HG03354 (cell line): ENCODE measurements at regions not wholly inside any gene's neighbourhood (a gene's known extent, or its start where the extent isn't known, plus 50 kb on each side); places are given as distances from the start of the nearest gene placed in this dataset.
"Not testable (repeated sequence)": the region's sequence is repeated elsewhere in the genome, so short reads cannot be mapped to it uniquely, and the experiment has no call there.

Experiments
- ATAC-seq: cut with Tn5 transposase; IDR thresholded peaks from one replicate; pipeline ENCODE4 v1.9.1; 2021; ENCODE audit warnings: mild to moderate bottlenecking; ENCODE audit not compliant: unreplicated experiment, poor library complexity, severe bottlenecking

GRCh38 chr12:124207617-124208016 is 87.3 kb upstream of the RFLNA start:
- ATAC-seq = no peak

- ATAC-seq = no peak
Observed at GRCh38 chr12:124208489-124208888, 86.4 kb upstream of the RFLNA start.

- no peak for ATAC-seq
Observed at GRCh38 chr12:124210991-124211577, 83.8 kb upstream of the RFLNA start.

- no peak for ATAC-seq
Observed at GRCh38 chr12:124211753-124212152, 83.1 kb upstream of the RFLNA start.

GRCh38 chr12:124213666-124214347 is 81.1 kb upstream of the RFLNA start:
- ATAC-seq = no peak

- ATAC-seq = no peak
Observed at GRCh38 chr12:124214574-124214973, 80.3 kb upstream of the RFLNA start.

- ATAC-seq = no peak
Observed at GRCh38 chr12:124216966-124217365, 77.9 kb upstream of the RFLNA start.

- no peak for ATAC-seq
Observed at GRCh38 chr12:124217508-124218242, 77.2 kb upstream of the RFLNA start.

GRCh38 chr12:124218243-124218560 is 76.7 kb upstream of the RFLNA start:
- no peak for ATAC-seq

- not testable (repeated sequence) for ATAC-seq
Observed at GRCh38 chr12:124218650-124219049, 76.2 kb upstream of the RFLNA start.

GRCh38 chr12:124222368-124223245 is 72.3 kb upstream of the RFLNA start:
- no peak for ATAC-seq

- ATAC-seq = not testable (repeated sequence)
Observed at GRCh38 chr12:124223733-124224138, 71.2 kb upstream of the RFLNA start.

GRCh38 chr12:124224535-124225110 is 70.3 kb upstream of the RFLNA start:
- no peak for ATAC-seq

- no peak for ATAC-seq
Observed at GRCh38 chr12:124225730-124226129, 69.2 kb upstream of the RFLNA start.

GRCh38 chr12:124227951-124228711 is 66.8 kb upstream of the RFLNA start:
- no peak for ATAC-seq

- no peak for ATAC-seq
Observed at GRCh38 chr12:124229520-124229919, 65.4 kb upstream of the RFLNA start.

- no peak for ATAC-seq
Observed at GRCh38 chr12:124230117-124230757, 64.7 kb upstream of the RFLNA start.

- ATAC-seq = no peak
Observed at GRCh38 chr12:124230789-124231188, 64.1 kb upstream of the RFLNA start.
